ENCODE measurements at regions not wholly inside any gene's neighbourhood (a gene's known extent, or its start where the extent isn't known, plus 50 kb on each side); places are given as distances from the start of the nearest gene placed in this dataset.
A peak's percentile ranks its signal among the peaks of the same experiment; 100 is the strongest.

- TF ChIP-seq REST (IDR thresholded peaks at IDR 0.05; ENCODE audit: borderline replicate concordance) (0 out of 2 replicates have a peak, but pooled peaks have one; percentile 2), REST (CRISPR knock-in tag; IDR thresholded peaks at IDR 0.05; ENCODE audit: low read depth) (no peak), CHD4 (IDR thresholded peaks at IDR 0.05; ENCODE audit: insufficient read depth, insufficient replicate concordance, low read depth, low read length, poor library complexity, severe bottlenecking) (no peak), NUFIP1 (IDR thresholded peaks at IDR 0.05; ENCODE audit: partially characterized antibody) (no peak), ASH1L (IDR thresholded peaks at IDR 0.05; ENCODE audit: borderline replicate concordance, low read depth, partially characterized antibody) (no peak), CEBPZ (IDR thresholded peaks at IDR 0.05; ENCODE audit: borderline replicate concordance, low read depth, low read length) (no peak), HSF4 (CRISPR knock-in tag; IDR thresholded peaks at IDR 0.05; ENCODE audit: borderline replicate concordance) (no peak), POLR2A (conservative IDR thresholded peaks at IDR 0.05) (no peak), FOXA1 (IDR thresholded peaks at IDR 0.05; ENCODE audit: borderline replicate concordance) (0 out of 2 replicates have a peak, but pooled peaks have one; percentile 18), ZNF121 (CRISPR knock-in tag; conservative IDR thresholded peaks at IDR 0.05) (no peak), RBM17 (IDR thresholded peaks at IDR 0.05; ENCODE audit: borderline replicate concordance, low read depth, low read length) (no peak), SRSF1 (IDR thresholded peaks at IDR 0.05; ENCODE audit: low read depth, low read length) (no peak), TBL1XR1 (IDR thresholded peaks at IDR 0.05; ENCODE audit: low read length in 2 of 2) (no peak)
Observed at GRCh38 chr13:90511903-90512302, 835.6 kb upstream of the MIR17HG start (continued).

Measured in K562 (cell line).